ENCODE measurements at regions not wholly inside any gene's neighbourhood (a gene's known extent, or its start where the extent isn't known, plus 50 kb on each side); places are given as distances from the start of the nearest gene placed in this dataset.

GRCh38 chr7:85828614-85829013 is 641.8 kb upstream of the SEMA3D start:
- TF ChIP-seq CTCF (IDR thresholded peaks at IDR 0.05 in 8 of 11, conservative IDR thresholded peaks at IDR 0.05 in 3 of 11): no peak
- no peak for TF ChIP-seq POLR2AphosphoS5 (IDR thresholded peaks at IDR 0.05)
- TF ChIP-seq POLR2A (IDR thresholded peaks at IDR 0.05): no peak

All from spleen (tissue), 7 donors.